ENCODE measurements at regions not wholly inside any gene's neighbourhood (a gene's known extent, or its start where the extent isn't known, plus 50 kb on each side); places are given as distances from the start of the nearest gene placed in this dataset.

- TF ChIP-seq NFYB (IDR thresholded peaks at IDR 0.05; ENCODE audit: insufficient read depth, low read depth, low read length) (no peak), RB1 (IDR thresholded peaks at IDR 0.05; ENCODE audit: borderline replicate concordance) (no peak), ESRRA (IDR thresholded peaks at IDR 0.05; ENCODE audit: low read length) (no peak), SP1 (IDR thresholded peaks at IDR 0.05; ENCODE audit: low read depth, low read length) (no peak), SKIL (IDR thresholded peaks at IDR 0.05; ENCODE audit: low read depth, poor library complexity, severe bottlenecking) (no peak), BCL11A (IDR thresholded peaks at IDR 0.05; ENCODE audit: low read depth, low read length) (no peak), POLR2AphosphoS5 (IDR thresholded peaks at IDR 0.05; ENCODE audit: low read length) (no peak), BACH1 (IDR thresholded peaks at IDR 0.05; ENCODE audit: borderline replicate concordance) (no peak), HDAC6 (IDR thresholded peaks at IDR 0.05; ENCODE audit: unreplicated experiment) (no peak)
Measured at GRCh38 chr7:101767544-101767943, 49.9 kb upstream of the CUX1 start (continued).
